NB4 (cell line): ENCODE measurements at regions not wholly inside any gene's neighbourhood (a gene's known extent, or its start where the extent isn't known, plus 50 kb on each side); places are given as distances from the start of the nearest gene placed in this dataset.

Source experiments
- POLR2A ChIP-seq: IDR thresholded peaks from 2 replicates; pipeline ENCODE4 v1.6.1; 2011; ENCODE audit warnings: mild to moderate bottlenecking; ENCODE audit not compliant: insufficient read length; ENCODE audit errors: extremely low read depth
- TF ChIP-seq, protein P1 (sequence below): IDR thresholded peaks from one replicate; pipeline ENCODE4 v1.5.1; 2012; ENCODE audit warnings: low read depth, low read length

DNA sequence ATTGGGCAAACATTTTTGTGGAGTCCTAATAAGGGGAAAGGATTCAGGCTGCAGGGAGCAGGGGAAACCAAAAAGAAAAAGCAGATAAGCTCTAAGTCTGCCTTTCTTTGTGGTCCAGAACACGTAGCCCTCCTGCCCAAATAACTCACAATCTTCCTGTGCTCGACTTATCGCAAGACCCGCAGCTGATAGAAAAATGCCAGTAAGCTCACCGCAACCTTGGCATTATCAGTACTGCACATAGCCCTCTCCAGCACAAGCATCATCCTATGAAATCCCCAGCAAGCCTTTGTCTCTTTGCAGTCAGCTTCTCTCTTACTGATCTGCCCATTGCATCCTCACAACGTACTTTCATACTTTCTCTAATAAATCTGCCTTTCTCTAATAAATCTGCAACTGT, 202.4 kb upstream of the HNRNPA3 start:
- TF ChIP-seq, protein P1, sequence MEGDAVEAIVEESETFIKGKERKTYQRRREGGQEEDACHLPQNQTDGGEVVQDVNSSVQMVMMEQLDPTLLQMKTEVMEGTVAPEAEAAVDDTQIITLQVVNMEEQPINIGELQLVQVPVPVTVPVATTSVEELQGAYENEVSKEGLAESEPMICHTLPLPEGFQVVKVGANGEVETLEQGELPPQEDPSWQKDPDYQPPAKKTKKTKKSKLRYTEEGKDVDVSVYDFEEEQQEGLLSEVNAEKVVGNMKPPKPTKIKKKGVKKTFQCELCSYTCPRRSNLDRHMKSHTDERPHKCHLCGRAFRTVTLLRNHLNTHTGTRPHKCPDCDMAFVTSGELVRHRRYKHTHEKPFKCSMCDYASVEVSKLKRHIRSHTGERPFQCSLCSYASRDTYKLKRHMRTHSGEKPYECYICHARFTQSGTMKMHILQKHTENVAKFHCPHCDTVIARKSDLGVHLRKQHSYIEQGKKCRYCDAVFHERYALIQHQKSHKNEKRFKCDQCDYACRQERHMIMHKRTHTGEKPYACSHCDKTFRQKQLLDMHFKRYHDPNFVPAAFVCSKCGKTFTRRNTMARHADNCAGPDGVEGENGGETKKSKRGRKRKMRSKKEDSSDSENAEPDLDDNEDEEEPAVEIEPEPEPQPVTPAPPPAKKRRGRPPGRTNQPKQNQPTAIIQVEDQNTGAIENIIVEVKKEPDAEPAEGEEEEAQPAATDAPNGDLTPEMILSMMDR: no peak
- no peak for TF ChIP-seq POLR2A
